WERI-Rb-1 (cell line): ENCODE measurements at regions not wholly inside any gene's neighbourhood (a gene's known extent, or its start where the extent isn't known, plus 50 kb on each side); places are given as distances from the start of the nearest gene placed in this dataset.

Experiments
- DNase-seq: peaks from one replicate; pipeline ENCODE4 v3.0.0-alpha.2; 2020
- H3K27ac ChIP-seq: fragments of 250-450 bp; sonication (Bioruptor Pico); 2 replicates; pipeline ENCODE4 v1.5.1; 2020; ENCODE audit warnings: mild to moderate bottlenecking, moderate library complexity
- H3K27me3 ChIP-seq: fragments of 250-450 bp; sonication (Bioruptor Pico); 2 replicates; pipeline ENCODE4 v1.5.1; 2021; ENCODE audit warnings: mild to moderate bottlenecking, low read depth, moderate library complexity; ENCODE audit not compliant: insufficient read depth, severe bottlenecking
- H3K36me3 ChIP-seq: fragments of 250-450 bp; sonication (Bioruptor Pico); 2 replicates; pipeline ENCODE4 v1.5.1; 2020; ENCODE audit warnings: mild to moderate bottlenecking, moderate library complexity
- H3K4me3 ChIP-seq: 2 replicates; pipeline ENCODE4 v1.5.1; 2011; ENCODE audit warnings: low read depth, mild to moderate bottlenecking, control low read depth, low read length
- H3K9me3 ChIP-seq: fragments of 250-450 bp; sonication (Bioruptor Pico); 2 replicates; pipeline ENCODE4 v1.5.1; 2021; ENCODE audit warnings: mild to moderate bottlenecking, moderate library complexity; ENCODE audit not compliant: severe bottlenecking
- CTCF ChIP-seq: IDR thresholded peaks from 2 replicates; pipeline ENCODE4 v1.5.1; 2011; ENCODE audit warnings: low read depth, mild to moderate bottlenecking, control low read depth, inconsistent platforms, low read length

DNA sequence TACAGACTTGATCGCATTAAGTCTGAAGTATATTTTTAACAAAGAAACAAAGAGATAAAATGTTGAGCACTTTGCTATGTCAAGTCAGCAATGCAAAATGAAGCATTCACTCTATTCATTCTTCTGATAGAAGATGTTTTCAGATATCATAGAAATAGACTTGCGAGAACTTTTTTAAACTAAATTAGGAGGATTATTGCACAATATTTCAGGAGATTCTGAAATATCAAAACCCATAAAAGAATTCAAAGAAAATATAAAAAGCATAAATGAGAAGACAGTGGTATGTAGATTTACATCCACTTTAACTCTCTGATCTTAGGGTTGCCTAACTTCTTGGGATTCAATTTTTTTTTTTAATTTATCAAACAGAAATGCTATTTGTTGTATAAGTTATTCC is 81.1 kb upstream of the PABPC4L start:
- H3K27me3 ChIP-seq: no peaks in the 10 kb centered on the region

DNA sequence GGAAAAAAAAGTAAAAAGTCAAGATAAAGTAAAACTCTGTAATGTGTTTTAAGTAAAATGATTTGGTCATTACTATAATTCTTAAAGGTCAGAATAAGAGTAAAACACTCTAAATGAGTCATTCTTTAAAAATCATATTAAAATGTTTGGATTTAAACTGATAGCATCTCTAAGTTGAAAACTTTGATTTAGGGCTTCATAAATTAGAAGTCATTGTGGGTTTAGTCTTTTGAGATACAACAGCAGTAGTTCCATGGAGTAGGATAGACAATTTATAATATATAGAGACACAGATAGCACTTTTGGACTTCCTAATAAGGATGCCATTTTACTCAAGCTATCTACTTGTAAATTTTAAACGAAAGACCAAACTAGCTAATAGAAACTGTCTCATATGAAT is 77.1 kb upstream of the PABPC4L start:
- no peak overlapping the region for H3K27ac ChIP-seq
- no peak for TF ChIP-seq CTCF
- no peaks in the 10 kb centered on the region for H3K36me3 ChIP-seq
- no peak overlapping the region for H3K4me3 ChIP-seq
- DNase-seq: no peak
- no peaks in the 10 kb centered on the region for H3K27me3 ChIP-seq
- no peaks in the 10 kb centered on the region for H3K9me3 ChIP-seq

More for the DNA sequence above, 81.1 kb upstream of the PABPC4L start:
- H3K9me3 ChIP-seq: no peaks in the 10 kb centered on the region
- no peak for TF ChIP-seq CTCF
- no peak overlapping the region for H3K4me3 ChIP-seq
- no peak for DNase-seq
- no peak overlapping the region for H3K27ac ChIP-seq
- H3K36me3 ChIP-seq: no peaks in the 10 kb centered on the region

DNA sequence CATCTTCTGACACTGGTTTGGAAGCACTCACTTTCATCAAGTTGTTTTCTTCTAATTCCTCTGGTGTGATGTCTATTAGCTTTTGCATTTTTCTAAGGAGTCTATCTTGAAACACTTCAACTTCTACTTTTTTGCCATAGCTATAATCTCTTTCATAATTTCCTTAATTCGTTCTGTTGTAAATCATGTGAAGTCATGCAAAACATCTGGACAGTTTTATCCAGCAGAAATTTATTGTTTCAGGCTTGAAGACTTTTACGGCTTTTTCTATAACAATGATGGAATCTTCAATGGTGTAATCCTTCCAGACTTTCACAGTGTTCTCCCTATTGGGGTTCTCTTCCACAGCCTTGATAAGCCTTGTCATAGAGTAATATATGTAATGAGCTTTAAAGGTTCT is 74.9 kb upstream of the PABPC4L start:
- Histone ChIP-seq H3K27ac (no peak overlapping the region), H3K36me3 (no peaks in the 10 kb centered on the region), H3K9me3 (no peaks in the 10 kb centered on the region), H3K27me3 (no peaks in the 10 kb centered on the region), H3K4me3 (no peak overlapping the region)
- DNase-seq: no peak
- no peak for TF ChIP-seq CTCF

- DNase-seq: no peak
- Histone ChIP-seq H3K36me3 (no peaks in the 10 kb centered on the region), H3K27ac (no peak overlapping the region), H3K27me3 (no peaks in the 10 kb centered on the region), H3K4me3 (no peak overlapping the region), H3K9me3 (no peaks in the 10 kb centered on the region)
- TF ChIP-seq CTCF: no peak
Measured at GRCh38 chr4:134260126-134260525, 58.5 kb upstream of the PABPC4L start.
